Nephron progenitor cell (in vitro differentiated cells): ENCODE measurements at regions not wholly inside any gene's neighbourhood (a gene's known extent, or its start where the extent isn't known, plus 50 kb on each side); places are given as distances from the start of the nearest gene placed in this dataset.

Source experiments
- DNase-seq: peaks from one replicate; pipeline ENCODE4 v3.0.0; 2021
- H3K27ac Mint-ChIP-seq: 2 replicates; pipeline ENCODE4 v1.8.0; 2021; ENCODE audit warnings: mild to moderate bottlenecking, moderate library complexity, mixed read lengths
- H3K27me3 Mint-ChIP-seq: 2 replicates; pipeline ENCODE4 v1.8.0; 2021; ENCODE audit warnings: mild to moderate bottlenecking, low read depth, mixed read lengths; ENCODE audit not compliant: poor library complexity
- H3K36me3 Mint-ChIP-seq: 2 replicates; pipeline ENCODE4 v1.8.0; 2021; ENCODE audit warnings: low read depth, mixed read lengths
- H3K4me1 Mint-ChIP-seq: 2 replicates; pipeline ENCODE4 v1.8.0; 2021; ENCODE audit warnings: mixed read lengths
- H3K4me3 Mint-ChIP-seq: 2 replicates; pipeline ENCODE4 v1.8.0; 2021; ENCODE audit warnings: mild to moderate bottlenecking, moderate library complexity, mixed read lengths
- H3K9me3 Mint-ChIP-seq: 2 replicates; pipeline ENCODE4 v1.8.0; 2021; ENCODE audit warnings: mild to moderate bottlenecking, moderate library complexity, mixed read lengths
- TF ChIP-seq, protein P1 (sequence below): fragments of 200-600 bp; sonication (generic); IDR thresholded peaks from 2 replicates; pipeline ENCODE4 v1.5.0; 2021; ENCODE audit warnings: antibody characterized with exemption

DNA sequence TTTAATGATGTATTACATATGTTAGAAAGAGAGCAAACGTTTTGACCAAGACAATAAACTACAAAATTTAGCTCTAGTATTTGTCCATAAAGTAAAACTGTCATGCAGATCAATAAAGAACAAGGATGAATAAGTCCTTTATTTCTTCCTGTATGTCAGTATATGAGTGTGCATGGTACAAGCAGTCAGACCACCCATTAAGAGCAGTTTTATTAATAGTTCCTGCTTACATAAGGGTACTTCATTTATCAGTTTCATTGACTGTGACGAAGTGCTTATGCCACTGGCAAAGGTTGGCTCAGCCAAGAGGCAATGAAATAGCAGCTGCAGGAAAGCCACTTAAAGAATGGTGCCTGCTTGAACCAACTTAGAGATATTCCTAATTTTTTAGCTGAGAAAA is 913.0 kb upstream of the CNTN5 start:
- H3K9me3 Mint-ChIP-seq, result no peaks in the 10 kb centered on the region
- no peak overlapping the region for H3K4me3 Mint-ChIP-seq
- H3K4me1 Mint-ChIP-seq, result no peaks in the 10 kb centered on the region
- no peak for DNase-seq
- H3K27me3 Mint-ChIP-seq, result no peaks in the 10 kb centered on the region
- no peaks in the 10 kb centered on the region for H3K36me3 Mint-ChIP-seq
- H3K27ac Mint-ChIP-seq, result no peak overlapping the region
- TF ChIP-seq, protein P1, sequence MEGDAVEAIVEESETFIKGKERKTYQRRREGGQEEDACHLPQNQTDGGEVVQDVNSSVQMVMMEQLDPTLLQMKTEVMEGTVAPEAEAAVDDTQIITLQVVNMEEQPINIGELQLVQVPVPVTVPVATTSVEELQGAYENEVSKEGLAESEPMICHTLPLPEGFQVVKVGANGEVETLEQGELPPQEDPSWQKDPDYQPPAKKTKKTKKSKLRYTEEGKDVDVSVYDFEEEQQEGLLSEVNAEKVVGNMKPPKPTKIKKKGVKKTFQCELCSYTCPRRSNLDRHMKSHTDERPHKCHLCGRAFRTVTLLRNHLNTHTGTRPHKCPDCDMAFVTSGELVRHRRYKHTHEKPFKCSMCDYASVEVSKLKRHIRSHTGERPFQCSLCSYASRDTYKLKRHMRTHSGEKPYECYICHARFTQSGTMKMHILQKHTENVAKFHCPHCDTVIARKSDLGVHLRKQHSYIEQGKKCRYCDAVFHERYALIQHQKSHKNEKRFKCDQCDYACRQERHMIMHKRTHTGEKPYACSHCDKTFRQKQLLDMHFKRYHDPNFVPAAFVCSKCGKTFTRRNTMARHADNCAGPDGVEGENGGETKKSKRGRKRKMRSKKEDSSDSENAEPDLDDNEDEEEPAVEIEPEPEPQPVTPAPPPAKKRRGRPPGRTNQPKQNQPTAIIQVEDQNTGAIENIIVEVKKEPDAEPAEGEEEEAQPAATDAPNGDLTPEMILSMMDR, result no peak

DNA sequence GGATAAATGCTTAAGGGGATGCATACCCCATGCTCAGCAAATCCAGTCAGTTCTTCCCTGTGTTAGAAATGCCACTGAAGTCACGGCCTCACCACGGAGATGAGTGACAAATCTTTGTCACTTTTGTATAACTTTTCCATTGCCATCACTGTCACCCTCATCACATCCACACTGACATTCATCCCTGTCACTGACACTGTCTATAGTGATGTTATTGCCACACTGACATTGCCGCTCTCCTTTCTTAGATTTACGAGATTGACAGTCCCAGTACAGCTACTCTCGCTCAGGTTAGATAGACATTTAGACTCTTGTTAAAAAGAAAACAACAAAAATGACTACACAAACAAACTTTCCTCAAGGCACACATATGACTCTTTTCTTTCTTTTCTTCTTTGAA is 910.7 kb upstream of the CNTN5 start:
- Mint-ChIP-seq H3K27me3 (no peaks in the 10 kb centered on the region), H3K9me3 (no peaks in the 10 kb centered on the region), H3K4me1 (no peaks in the 10 kb centered on the region), H3K27ac (no peak overlapping the region), H3K4me3 (no peak overlapping the region), H3K36me3 (no peaks in the 10 kb centered on the region)
- DNase-seq, result no peak
- TF ChIP-seq, protein P1, result no peak

DNA sequence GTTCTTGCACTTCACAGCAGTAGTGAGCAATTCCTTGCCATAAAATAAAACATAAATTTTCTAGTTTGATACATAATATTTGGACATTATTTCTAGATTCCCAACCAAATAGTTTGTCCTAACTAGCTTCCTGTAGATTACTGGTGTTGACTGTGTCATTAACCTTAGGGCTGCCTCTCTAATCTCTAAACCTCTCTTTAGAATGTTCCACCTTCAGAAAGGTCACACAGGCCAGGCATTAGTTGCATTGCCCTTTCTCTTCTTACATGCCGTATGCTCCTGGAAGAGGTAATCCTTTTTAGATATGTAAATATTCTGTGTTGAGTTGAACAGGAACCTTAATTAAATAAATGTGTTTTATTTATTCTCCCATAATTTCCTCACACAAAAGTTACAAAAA is 904.9 kb upstream of the CNTN5 start:
- TF ChIP-seq, protein P1, result no peak
- H3K4me3 Mint-ChIP-seq, result no peak overlapping the region
- no peak overlapping the region for H3K27ac Mint-ChIP-seq
- H3K27me3 Mint-ChIP-seq, result no peaks in the 10 kb centered on the region
- H3K4me1 Mint-ChIP-seq, result no peaks in the 10 kb centered on the region
- DNase-seq, result no peak
- no peaks in the 10 kb centered on the region for H3K9me3 Mint-ChIP-seq
- H3K36me3 Mint-ChIP-seq, result no peaks in the 10 kb centered on the region

DNA sequence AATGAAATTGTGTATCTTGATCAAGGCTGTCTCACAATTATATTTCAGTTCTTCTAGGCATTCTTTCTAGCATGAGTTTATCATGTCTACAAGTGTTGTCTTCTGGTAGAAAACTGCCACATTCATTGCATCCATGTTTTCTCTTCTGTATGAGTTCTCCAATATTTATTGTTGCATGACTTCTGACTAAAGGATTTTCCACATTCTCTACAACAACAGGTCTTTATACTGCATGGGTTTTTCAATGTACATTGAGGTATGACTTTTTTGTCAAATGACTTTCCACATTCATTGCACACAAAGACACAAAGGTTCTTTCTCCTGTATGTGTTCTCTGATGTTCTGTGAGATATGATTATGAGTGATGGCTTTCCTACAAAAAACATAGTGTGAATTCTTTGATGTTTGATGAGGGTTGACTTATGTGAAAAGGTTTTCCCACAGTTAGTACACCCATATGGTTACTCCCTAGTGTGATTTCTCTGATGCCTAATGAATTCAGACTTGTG is 890.6 kb upstream of the CNTN5 start:
- H3K4me1 Mint-ChIP-seq, result no peaks in the 10 kb centered on the region
- no peaks in the 10 kb centered on the region for H3K9me3 Mint-ChIP-seq
- TF ChIP-seq, protein P1, result no peak
- H3K4me3 Mint-ChIP-seq, result no peak overlapping the region
- H3K27me3 Mint-ChIP-seq, result no peaks in the 10 kb centered on the region
- no peak overlapping the region for H3K27ac Mint-ChIP-seq
- no peak for DNase-seq
- no peaks in the 10 kb centered on the region for H3K36me3 Mint-ChIP-seq

DNA sequence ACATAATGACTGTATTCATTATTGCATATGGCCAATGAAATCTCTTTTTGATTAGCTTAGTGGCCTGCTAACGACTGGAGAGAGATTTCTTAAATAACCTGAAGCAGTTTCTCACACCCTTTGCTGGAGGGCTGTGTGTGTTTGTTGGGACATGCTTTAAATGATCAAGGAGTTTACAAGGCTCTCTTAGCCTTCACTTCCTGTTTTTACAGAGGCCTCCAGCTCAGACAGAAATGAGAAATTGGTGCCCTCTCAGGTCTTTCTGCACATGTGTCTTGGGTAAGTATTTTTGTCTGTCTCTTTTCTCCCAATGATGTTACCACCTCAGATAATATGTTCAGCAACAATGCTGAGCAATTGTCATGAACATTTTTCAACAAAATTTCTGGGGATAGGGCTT is 884.4 kb upstream of the CNTN5 start:
- H3K4me1 Mint-ChIP-seq, result no peaks in the 10 kb centered on the region
- DNase-seq, result no peak
- H3K27me3 Mint-ChIP-seq, result no peaks in the 10 kb centered on the region
- TF ChIP-seq, protein P1, result no peak
- H3K27ac Mint-ChIP-seq, result no peak overlapping the region
- H3K9me3 Mint-ChIP-seq, result peaks cover 7% of the 10 kb centered on the region
- H3K4me3 Mint-ChIP-seq, result no peak overlapping the region
- H3K36me3 Mint-ChIP-seq, result no peaks in the 10 kb centered on the region

DNA sequence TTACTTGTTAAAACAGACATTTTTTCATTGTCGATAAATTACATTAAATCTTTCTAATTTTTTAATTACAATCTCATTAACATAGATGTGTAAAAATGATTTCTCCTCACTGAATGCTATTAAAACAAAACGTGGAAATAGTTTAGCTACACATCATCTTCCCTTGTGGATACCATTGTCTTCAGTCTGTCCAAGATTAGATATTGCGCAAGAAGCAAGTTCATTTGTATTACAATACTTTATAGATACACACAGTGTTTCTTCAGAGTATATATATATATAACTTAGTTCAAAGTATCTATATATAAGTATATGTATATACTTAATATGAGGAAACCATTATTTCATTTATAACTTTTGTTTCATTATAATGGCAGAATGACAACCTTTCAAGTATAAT is 883.3 kb upstream of the CNTN5 start:
- H3K27ac Mint-ChIP-seq, result no peak overlapping the region
- no peak overlapping the region for H3K4me3 Mint-ChIP-seq
- no peaks in the 10 kb centered on the region for H3K27me3 Mint-ChIP-seq
- no peak for DNase-seq
- peaks cover 7% of the 10 kb centered on the region for H3K9me3 Mint-ChIP-seq
- TF ChIP-seq, protein P1, result no peak
- no peaks in the 10 kb centered on the region for H3K36me3 Mint-ChIP-seq
- no peaks in the 10 kb centered on the region for H3K4me1 Mint-ChIP-seq
